Skin of body (tissue), 1 donor: ENCODE measurements at regions not wholly inside any gene's neighbourhood (a gene's known extent, or its start where the extent isn't known, plus 50 kb on each side); places are given as distances from the start of the nearest gene placed in this dataset.
"Not testable (repeated sequence)": the region's sequence is repeated elsewhere in the genome, so short reads cannot be mapped to it uniquely, and the experiment has no call there.

Experiments used
- DNase-seq: peaks from one replicate; lab custom pipeline; 2025; lab: John Stamatoyannopoulos, UW

- no peak for DNase-seq
These were observed 110.2 kb downstream of the COPRS start for GRCh38 chr17:31748881-31749280.

- no peak for DNase-seq
These were observed 112.1 kb downstream of the COPRS start for GRCh38 chr17:31746884-31747495.

DNA sequence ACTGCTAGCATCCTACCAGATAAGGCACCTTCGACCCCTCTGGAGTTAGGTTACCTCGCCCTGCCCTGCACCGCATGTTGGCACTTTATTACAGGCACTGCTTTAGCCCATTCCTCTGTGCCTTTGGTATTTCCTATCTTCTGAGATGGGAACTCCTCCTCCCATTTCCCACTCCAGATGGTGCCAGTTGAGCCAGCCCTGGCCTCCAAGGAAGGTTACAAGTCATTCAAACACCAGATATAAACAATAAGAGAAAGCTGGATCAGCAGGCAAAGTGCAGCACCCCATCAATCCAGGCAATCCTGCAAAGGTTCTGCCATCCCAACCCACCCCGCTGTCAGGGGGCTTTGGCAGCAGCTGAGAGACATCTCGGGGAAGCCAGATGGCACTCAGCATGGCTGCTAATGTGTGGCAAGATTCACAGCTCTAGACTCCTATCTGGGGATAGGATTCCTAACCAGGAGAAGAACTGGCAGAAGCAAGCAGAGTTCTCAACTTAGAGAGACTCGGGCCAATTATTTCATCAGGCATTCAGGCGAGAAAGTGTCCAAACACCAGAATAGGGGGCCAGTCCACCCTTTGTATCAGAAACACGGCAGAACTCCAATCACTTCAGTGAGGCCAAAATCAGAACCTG lies 113.0 kb downstream of the COPRS start:
- DNase-seq, result no peak

DNA sequence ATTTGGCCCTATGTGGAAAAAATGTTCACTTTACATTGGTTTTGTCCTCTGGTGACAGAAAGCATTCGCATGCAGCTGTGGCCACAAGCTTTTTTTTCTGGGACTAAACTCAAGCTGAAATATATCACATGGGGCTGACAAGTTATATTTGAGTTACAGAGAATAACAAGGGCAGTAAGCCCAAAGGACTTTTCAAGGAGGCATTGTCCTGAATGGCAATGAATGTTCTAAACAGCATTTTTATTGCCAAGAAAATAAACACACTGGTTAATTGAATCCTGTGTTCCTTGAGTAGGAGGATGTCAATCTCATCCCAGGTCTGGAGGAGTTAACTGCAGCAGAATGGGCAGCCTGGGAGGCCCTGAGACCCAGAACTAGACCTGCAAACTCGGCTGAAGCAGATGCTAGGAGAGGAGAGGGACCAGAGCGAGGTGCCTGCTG lies 114.5 kb downstream of the COPRS start:
- DNase-seq, result no peak

- DNase-seq, result no peak
These were observed 115.2 kb downstream of the COPRS start for GRCh38 chr17:31743797-31744196.

- no peak for DNase-seq
These were observed 117.7 kb downstream of the COPRS start for GRCh38 chr17:31741371-31741770.

DNA sequence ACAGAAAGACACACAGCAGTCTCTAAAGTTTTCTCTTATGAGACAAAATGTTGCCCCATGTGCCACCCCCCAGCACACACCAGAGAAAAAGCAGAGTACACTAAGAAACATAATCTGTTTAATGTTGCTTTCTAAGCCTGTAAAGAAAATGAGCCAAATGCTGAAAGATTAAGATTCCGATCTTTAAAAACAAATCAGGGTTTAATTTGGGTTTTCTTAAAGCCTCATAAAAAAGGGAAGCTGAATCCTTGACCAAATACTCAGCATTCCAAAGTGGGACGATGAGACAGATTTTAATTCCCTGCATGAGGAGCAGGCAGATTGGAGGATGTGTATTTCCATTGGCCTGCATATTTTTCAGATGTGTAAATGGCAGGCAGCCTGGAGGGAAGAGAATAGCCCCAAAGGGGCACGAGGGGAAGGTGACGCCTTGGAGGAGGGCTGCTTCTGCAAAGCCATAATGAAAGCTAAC lies 118.4 kb downstream of the COPRS start:
- DNase-seq, result peak; percentile 23

DNA sequence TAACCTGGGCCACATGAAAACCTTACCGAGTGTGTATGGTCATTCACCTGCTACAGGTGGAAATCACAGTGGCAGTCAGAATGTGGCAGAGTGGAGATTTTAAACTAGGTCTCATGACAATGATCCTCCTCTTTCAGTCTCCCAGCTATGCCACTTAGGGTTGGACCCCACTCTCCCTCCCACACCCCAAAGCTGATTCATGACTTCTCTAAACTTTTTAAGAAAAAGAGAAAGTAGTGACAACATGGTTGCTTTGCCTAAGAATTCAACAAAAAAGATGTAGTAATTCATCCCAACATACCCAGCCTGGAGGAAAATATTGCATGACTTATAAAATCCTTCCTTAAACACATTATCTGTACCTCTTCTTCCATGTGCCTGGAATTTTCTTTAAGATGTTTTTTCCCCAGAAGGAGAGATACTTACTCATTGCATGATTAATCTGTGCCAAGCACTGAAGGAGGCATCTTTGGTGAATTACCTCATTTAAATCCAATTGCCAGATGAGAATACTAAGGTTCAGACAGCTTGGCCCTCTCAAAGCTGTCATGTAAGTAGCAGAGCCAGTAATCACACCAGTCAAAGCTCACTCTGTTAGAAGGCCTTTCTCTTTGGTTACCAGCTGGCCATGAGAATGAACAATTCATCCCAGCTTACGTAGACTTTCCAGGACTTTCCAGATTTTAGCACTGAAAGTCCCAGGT lies 119.9 kb downstream of the COPRS start:
- no peak for DNase-seq

DNA sequence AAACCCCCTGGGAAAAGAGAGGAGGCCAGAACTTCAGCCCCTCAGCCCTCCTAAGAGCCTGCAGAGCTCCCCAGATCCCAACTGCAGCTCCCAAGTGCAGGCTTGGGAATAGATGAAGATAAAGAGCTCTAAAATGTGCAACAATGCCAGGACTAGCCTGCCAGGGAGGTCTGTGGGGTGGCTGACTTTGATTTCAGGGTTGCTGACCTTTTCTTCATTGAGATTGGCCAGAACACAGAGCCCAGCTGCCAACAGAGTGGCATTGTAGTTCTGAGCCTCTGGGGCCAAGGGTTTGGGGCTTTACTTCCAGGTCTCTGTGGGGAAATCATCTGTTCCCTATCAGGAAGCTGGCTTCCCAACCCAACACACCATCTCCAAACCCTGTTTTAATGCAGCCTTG lies 120.6 kb downstream of the COPRS start:
- no peak for DNase-seq

- DNase-seq, result no peak
These were observed 121.0 kb downstream of the COPRS start for GRCh38 chr17:31738067-31738466.

- DNase-seq, result no peak
These were observed 122.0 kb downstream of the COPRS start for GRCh38 chr17:31736855-31737625.

GRCh38 chr17:31733326-31733725 lies 125.7 kb downstream of the COPRS start:
- DNase-seq, result no peak

DNA sequence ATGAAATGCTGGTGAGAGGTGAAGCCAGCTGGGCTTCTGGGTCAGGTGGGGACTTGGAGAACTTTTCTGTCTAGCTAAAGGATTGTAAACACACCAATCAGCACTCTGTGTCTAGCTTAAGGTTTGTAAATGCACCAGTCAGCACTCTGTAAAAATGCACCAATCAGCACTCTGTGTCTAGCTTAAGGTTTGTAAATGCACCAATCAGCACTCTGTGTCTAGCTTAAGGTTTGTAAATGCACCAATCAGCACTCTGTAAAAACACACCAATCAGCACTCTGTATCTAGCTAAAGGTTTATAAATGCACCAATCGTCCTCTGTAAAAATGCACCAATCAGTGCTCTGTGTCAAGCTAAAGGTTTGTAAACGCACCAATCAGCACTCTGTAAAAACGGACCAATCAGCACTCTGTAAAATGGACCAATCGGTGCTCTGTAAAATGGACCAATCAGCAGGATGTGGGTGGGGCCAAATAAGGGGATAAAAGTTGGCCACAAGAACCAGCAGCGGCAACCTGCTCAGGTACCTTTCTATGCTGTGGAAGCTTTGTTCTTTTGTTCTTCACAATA lies 127.4 kb downstream of the COPRS start:
- DNase-seq, result not testable (repeated sequence)

DNA sequence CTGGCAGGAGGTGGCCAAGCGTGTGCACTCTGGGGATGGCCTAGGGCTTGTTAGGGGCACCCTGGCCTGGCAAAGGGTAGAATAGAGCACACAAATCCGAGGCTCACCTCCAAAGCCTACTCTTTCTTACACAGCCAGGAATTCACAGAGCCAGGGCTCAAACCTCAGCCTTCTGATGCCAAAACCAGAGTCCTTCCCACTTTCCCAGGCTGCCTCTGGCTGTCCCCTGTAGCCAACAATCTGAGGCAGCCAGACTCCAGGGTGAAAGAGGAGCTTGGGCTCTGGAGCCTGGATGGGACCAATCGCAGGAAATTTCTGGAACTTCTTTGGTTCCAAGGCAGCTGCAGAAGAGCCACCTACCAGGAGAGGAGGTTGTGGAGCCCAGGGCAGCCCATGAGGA lies 127.9 kb downstream of the COPRS start:
- no peak for DNase-seq

DNA sequence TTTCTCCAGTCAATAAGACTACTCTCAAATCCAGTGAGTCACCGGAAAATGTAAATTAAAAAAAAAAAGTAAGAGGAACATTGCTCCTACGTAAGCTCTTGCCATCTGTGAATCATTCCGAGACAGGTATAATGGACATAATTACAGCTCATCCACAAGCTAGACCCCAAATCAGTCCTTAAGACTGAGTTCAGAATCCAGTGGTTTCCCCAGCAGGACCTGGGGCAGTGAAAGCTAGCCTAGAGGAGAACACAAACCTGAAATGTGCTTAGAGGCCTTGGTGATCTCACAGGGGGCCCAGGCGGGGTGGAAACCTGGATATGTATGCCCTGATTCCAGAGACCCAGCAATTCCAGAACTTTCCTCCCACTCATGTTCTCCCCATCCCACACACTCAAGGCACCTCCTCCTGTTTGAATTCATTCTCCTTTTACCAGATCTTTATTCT lies 132.0 kb downstream of the COPRS start:
- DNase-seq, result no peak

DNA sequence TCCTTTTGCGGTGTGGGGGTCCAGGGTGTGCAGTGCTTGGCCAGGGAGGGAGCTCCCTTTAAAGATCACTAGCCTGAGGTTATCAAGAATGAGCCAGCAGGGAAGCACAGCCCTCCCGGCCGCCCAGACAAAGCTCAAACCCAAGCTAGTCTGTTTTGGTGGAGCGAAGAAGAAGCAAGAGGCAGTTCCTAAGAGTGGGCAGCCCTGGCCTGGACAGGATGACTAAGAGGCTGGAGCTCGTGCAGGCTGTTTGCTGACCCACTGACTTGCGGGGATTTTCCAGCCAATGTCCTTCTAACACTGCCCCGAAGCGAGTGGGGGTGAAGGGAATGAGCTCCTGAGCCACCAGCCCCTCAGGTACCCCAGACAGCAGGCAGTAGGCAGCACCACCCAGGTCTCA lies 134.4 kb downstream of the COPRS start:
- DNase-seq, result no peak

GRCh38 chr17:31724026-31724425 lies 135.0 kb downstream of the COPRS start:
- no peak for DNase-seq

GRCh38 chr17:31722251-31723056 lies 136.6 kb downstream of the COPRS start:
- DNase-seq, result no peak

DNA sequence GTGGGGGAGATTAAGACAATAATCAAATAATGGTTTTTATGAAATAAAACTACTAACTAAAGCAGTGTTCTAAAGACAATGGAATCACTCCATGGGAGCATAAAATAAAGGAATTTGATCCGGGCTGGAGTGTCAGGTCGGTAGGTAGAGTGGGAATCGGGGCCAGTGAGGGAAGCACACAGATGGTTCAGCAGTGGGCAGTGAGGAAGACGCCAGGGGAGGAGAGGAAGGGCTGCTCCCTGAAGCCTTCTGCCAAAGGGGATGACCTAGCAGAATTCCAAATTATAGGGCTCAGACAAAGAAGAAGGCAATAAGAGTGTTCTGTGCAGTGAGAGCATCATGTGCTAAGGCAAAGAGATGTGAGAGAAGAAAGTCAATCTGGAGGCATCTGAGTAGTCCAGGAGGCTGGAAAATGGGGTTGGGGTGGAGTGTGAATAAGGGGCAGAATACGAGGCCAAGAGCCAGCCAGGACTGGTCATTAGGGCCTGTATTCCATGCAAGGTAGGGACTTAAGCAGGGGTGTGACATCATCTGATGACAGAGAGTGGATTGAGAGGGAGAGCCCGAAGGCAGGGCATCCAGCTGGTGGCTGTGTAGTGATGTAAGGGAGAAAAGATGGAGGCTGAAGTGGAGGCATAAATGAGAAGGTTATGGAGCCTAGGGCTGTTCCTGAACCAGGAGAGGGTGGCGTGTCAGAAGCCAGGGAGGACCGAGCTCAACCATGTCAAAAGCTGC lies 137.6 kb downstream of the COPRS start:
- no peak for DNase-seq

GRCh38 chr17:31717251-31717650 lies 141.8 kb downstream of the COPRS start:
- not testable (repeated sequence) for DNase-seq
